ENCODE measurements at regions not wholly inside any gene's neighbourhood (a gene's known extent, or its start where the extent isn't known, plus 50 kb on each side); places are given as distances from the start of the nearest gene placed in this dataset.
"Not testable (repeated sequence)": the region's sequence is repeated elsewhere in the genome, so short reads cannot be mapped to it uniquely, and the experiment has no call there.

- no peaks in the 10 kb centered on the region for H3K27me3 ChIP-seq (ENCODE audit: insufficient read depth, low read length)
- H3K9me3 ChIP-seq (ENCODE audit: low read length): no peaks in the 10 kb centered on the region
- H3K4me1 ChIP-seq (ENCODE audit: insufficient read depth, low read length): no peaks in the 10 kb centered on the region
- H3K36me3 ChIP-seq (ENCODE audit: insufficient read depth, low read length): no peaks in the 10 kb centered on the region
- H3K4me3 ChIP-seq (ENCODE audit: low read length): no peak overlapping the region
- H2AFZ ChIP-seq (ENCODE audit: low read depth, low read length): no peak overlapping the region
These were observed 471.5 kb upstream of the API5 start for GRCh38 chr11:42840176-42840829.

GRCh38 chr11:42840860-42841259 lies 470.9 kb upstream of the API5 start:
- Histone ChIP-seq H3K27me3 (ENCODE audit: insufficient read depth, low read length) (no peaks in the 10 kb centered on the region), H2AFZ (ENCODE audit: low read depth, low read length) (no peak overlapping the region), H3K36me3 (ENCODE audit: insufficient read depth, low read length) (no peaks in the 10 kb centered on the region), H3K9me3 (ENCODE audit: low read length) (no peaks in the 10 kb centered on the region), H3K4me1 (ENCODE audit: insufficient read depth, low read length) (no peaks in the 10 kb centered on the region), H3K4me3 (ENCODE audit: low read length) (no peak overlapping the region)

- H3K27me3 ChIP-seq (ENCODE audit: insufficient read depth, low read length): no peaks in the 10 kb centered on the region
- H2AFZ ChIP-seq (ENCODE audit: low read depth, low read length): no peak overlapping the region
- H3K4me3 ChIP-seq (ENCODE audit: low read length): no peak overlapping the region
- H3K4me1 ChIP-seq (ENCODE audit: insufficient read depth, low read length): no peaks in the 10 kb centered on the region
- H3K9me3 ChIP-seq (ENCODE audit: low read length): no peaks in the 10 kb centered on the region
- H3K36me3 ChIP-seq (ENCODE audit: insufficient read depth, low read length): no peaks in the 10 kb centered on the region
These were observed 470.2 kb upstream of the API5 start for GRCh38 chr11:42841556-42841955.

- Histone ChIP-seq H3K27me3 (ENCODE audit: insufficient read depth, low read length) (no peaks in the 10 kb centered on the region), H3K9me3 (ENCODE audit: low read length) (no peaks in the 10 kb centered on the region), H3K4me1 (ENCODE audit: insufficient read depth, low read length) (peaks cover 8% of the 10 kb centered on the region), H3K36me3 (ENCODE audit: insufficient read depth, low read length) (no peaks in the 10 kb centered on the region), H2AFZ (ENCODE audit: low read depth, low read length) (no peak overlapping the region), H3K4me3 (ENCODE audit: low read length) (no peak overlapping the region)
These were observed 462.4 kb upstream of the API5 start for GRCh38 chr11:42849362-42849761.

- Histone ChIP-seq H3K27me3 (ENCODE audit: insufficient read depth, low read length) (no peaks in the 10 kb centered on the region), H3K4me3 (ENCODE audit: low read length) (no peak overlapping the region), H3K36me3 (ENCODE audit: insufficient read depth, low read length) (no peaks in the 10 kb centered on the region), H3K4me1 (ENCODE audit: insufficient read depth, low read length) (no peaks in the 10 kb centered on the region), H2AFZ (ENCODE audit: low read depth, low read length) (no peak overlapping the region), H3K9me3 (ENCODE audit: low read length) (no peaks in the 10 kb centered on the region)
These were observed 454.5 kb upstream of the API5 start for GRCh38 chr11:42857344-42857743.

GRCh38 chr11:42870480-42870879 lies 441.3 kb upstream of the API5 start:
- Histone ChIP-seq H3K9me3 (ENCODE audit: low read length) (no peaks in the 10 kb centered on the region), H2AFZ (ENCODE audit: low read depth, low read length) (no peak overlapping the region), H3K27me3 (ENCODE audit: insufficient read depth, low read length) (no peaks in the 10 kb centered on the region), H3K4me1 (ENCODE audit: insufficient read depth, low read length) (no peaks in the 10 kb centered on the region), H3K4me3 (ENCODE audit: low read length) (no peak overlapping the region), H3K36me3 (ENCODE audit: insufficient read depth, low read length) (no peaks in the 10 kb centered on the region)

- not testable (repeated sequence) for H3K36me3 ChIP-seq (ENCODE audit: insufficient read depth, low read length); H3K4me1 ChIP-seq (ENCODE audit: insufficient read depth, low read length); H2AFZ ChIP-seq (ENCODE audit: low read depth, low read length); H3K4me3 ChIP-seq (ENCODE audit: low read length); H3K27me3 ChIP-seq (ENCODE audit: insufficient read depth, low read length); H3K9me3 ChIP-seq (ENCODE audit: low read length)
These were observed 437.9 kb upstream of the API5 start for GRCh38 chr11:42873800-42874405.

GRCh38 chr11:42881335-42881734 lies 430.5 kb upstream of the API5 start:
- H3K4me3 ChIP-seq (ENCODE audit: low read length); H3K27me3 ChIP-seq (ENCODE audit: insufficient read depth, low read length); H2AFZ ChIP-seq (ENCODE audit: low read depth, low read length); H3K36me3 ChIP-seq (ENCODE audit: insufficient read depth, low read length); H3K9me3 ChIP-seq (ENCODE audit: low read length); H3K4me1 ChIP-seq (ENCODE audit: insufficient read depth, low read length): not testable (repeated sequence)

- H3K4me1 ChIP-seq (ENCODE audit: insufficient read depth, low read length): no peaks in the 10 kb centered on the region
These were observed 421.0 kb upstream of the API5 start for GRCh38 chr11:42890773-42891172.

GRCh38 chr11:42901084-42901483 lies 410.7 kb upstream of the API5 start:
- no peaks in the 10 kb centered on the region for H3K4me1 ChIP-seq (ENCODE audit: insufficient read depth, low read length)
- H2AFZ ChIP-seq (ENCODE audit: low read depth, low read length): no peak overlapping the region
- H3K27me3 ChIP-seq (ENCODE audit: insufficient read depth, low read length): no peaks in the 10 kb centered on the region
- no peaks in the 10 kb centered on the region for H3K36me3 ChIP-seq (ENCODE audit: insufficient read depth, low read length)
- H3K9me3 ChIP-seq (ENCODE audit: low read length): no peaks in the 10 kb centered on the region
- no peak overlapping the region for H3K4me3 ChIP-seq (ENCODE audit: low read length)

More at GRCh38 chr11:42890773-42891172, 421.0 kb upstream of the API5 start:
- H3K9me3 ChIP-seq (ENCODE audit: low read length): no peaks in the 10 kb centered on the region
- no peak overlapping the region for H2AFZ ChIP-seq (ENCODE audit: low read depth, low read length)
- H3K27me3 ChIP-seq (ENCODE audit: insufficient read depth, low read length): no peaks in the 10 kb centered on the region
- no peak overlapping the region for H3K4me3 ChIP-seq (ENCODE audit: low read length)
- no peaks in the 10 kb centered on the region for H3K36me3 ChIP-seq (ENCODE audit: insufficient read depth, low read length)

- Histone ChIP-seq H2AFZ (ENCODE audit: low read depth, low read length) (no peak overlapping the region), H3K27me3 (ENCODE audit: insufficient read depth, low read length) (no peaks in the 10 kb centered on the region), H3K9me3 (ENCODE audit: low read length) (no peaks in the 10 kb centered on the region), H3K36me3 (ENCODE audit: insufficient read depth, low read length) (no peaks in the 10 kb centered on the region), H3K4me1 (ENCODE audit: insufficient read depth, low read length) (no peaks in the 10 kb centered on the region), H3K4me3 (ENCODE audit: low read length) (no peak overlapping the region)
These were observed 405.6 kb upstream of the API5 start for GRCh38 chr11:42906226-42906625.

- H3K4me3 ChIP-seq (ENCODE audit: low read length): no peak overlapping the region
- H3K9me3 ChIP-seq (ENCODE audit: low read length): no peaks in the 10 kb centered on the region
- no peaks in the 10 kb centered on the region for H3K4me1 ChIP-seq (ENCODE audit: insufficient read depth, low read length)
- H2AFZ ChIP-seq (ENCODE audit: low read depth, low read length): no peak overlapping the region
- H3K27me3 ChIP-seq (ENCODE audit: insufficient read depth, low read length): no peaks in the 10 kb centered on the region
- no peaks in the 10 kb centered on the region for H3K36me3 ChIP-seq (ENCODE audit: insufficient read depth, low read length)
These were observed 398.1 kb upstream of the API5 start for GRCh38 chr11:42913731-42914130.

- H3K4me3 ChIP-seq (ENCODE audit: low read length): no peak overlapping the region
- H2AFZ ChIP-seq (ENCODE audit: low read depth, low read length): no peak overlapping the region
- H3K9me3 ChIP-seq (ENCODE audit: low read length): no peaks in the 10 kb centered on the region
- no peaks in the 10 kb centered on the region for H3K27me3 ChIP-seq (ENCODE audit: insufficient read depth, low read length)
- H3K36me3 ChIP-seq (ENCODE audit: insufficient read depth, low read length): no peaks in the 10 kb centered on the region
- no peaks in the 10 kb centered on the region for H3K4me1 ChIP-seq (ENCODE audit: insufficient read depth, low read length)
These were observed 388.1 kb upstream of the API5 start for GRCh38 chr11:42923651-42924050.

GRCh38 chr11:42925916-42926315 lies 385.9 kb upstream of the API5 start:
- no peaks in the 10 kb centered on the region for H3K4me1 ChIP-seq (ENCODE audit: insufficient read depth, low read length)
- H3K9me3 ChIP-seq (ENCODE audit: low read length): no peaks in the 10 kb centered on the region
- no peaks in the 10 kb centered on the region for H3K36me3 ChIP-seq (ENCODE audit: insufficient read depth, low read length)
- no peaks in the 10 kb centered on the region for H3K27me3 ChIP-seq (ENCODE audit: insufficient read depth, low read length)
- no peak overlapping the region for H2AFZ ChIP-seq (ENCODE audit: low read depth, low read length)
- no peak overlapping the region for H3K4me3 ChIP-seq (ENCODE audit: low read length)
